ENCODE measurements at regions not wholly inside any gene's neighbourhood (a gene's known extent, or its start where the extent isn't known, plus 50 kb on each side); places are given as distances from the start of the nearest gene placed in this dataset.

GRCh38 chr1:60678802-60679201 is 403.6 kb upstream of the NFIA start:
- intact Hi-C loops (cut with DNase I) = no loop called here
- 82 to 87% methylated on average over 2 of the region's 2 CpGs for WGBS, 2 donors
- H3K36me3 ChIP-seq (ENCODE audit: control insufficient read depth in 1 of 2, insufficient read depth in 2 of 2, low read length in 1 of 2) = no peaks in the 10 kb centered on the region
- ATAC-seq (ENCODE audit: low FRiP score) = no peak
- no peaks in the 10 kb centered on the region for H3K9me3 ChIP-seq (ENCODE audit: control insufficient read depth, low read length)
- no peaks in the 10 kb centered on the region for H3K4me1 ChIP-seq (ENCODE audit: control insufficient read depth in 1 of 2, insufficient read depth in 2 of 2, low read length in 2 of 2)
- no peak for DNase-seq
- no peak overlapping the region for H3K27ac ChIP-seq (ENCODE audit: low read depth in 1 of 2, low read length in 2 of 2)
- H3K4me3 ChIP-seq (ENCODE audit: low read length in 2 of 2) = no peak overlapping the region
- no peaks in the 10 kb centered on the region for H3K27me3 ChIP-seq (ENCODE audit: control insufficient read depth in 1 of 2, insufficient read depth in 2 of 2, low read length in 1 of 2)

DNA sequence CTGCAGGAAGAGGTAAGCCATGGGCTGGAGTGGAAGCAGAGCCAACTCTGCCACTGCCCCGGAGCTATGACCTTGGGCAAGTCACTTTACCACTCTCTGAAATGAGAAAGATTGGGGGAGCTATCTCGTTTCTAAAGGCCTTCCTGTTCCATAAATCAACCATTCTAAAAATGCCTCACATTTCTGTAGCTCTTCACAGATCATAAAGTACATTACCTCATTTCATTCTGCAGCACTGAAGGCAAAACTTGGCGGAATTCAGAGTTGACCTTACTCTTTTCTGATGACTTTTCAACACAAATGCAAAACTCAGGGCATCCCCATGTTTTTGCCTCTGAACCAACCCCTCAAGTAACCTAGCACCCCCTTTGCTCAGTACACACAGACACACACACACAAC is 404.0 kb upstream of the NFIA start:
- 81 to 86% methylated on average over 3 of the region's 3 CpGs for WGBS, 2 donors
- DNase-seq (no peak), ATAC-seq (ENCODE audit: low FRiP score) (no peak)
- no peaks in the 10 kb centered on the region for H3K9me3 ChIP-seq (ENCODE audit: control insufficient read depth, low read length)
- no peaks in the 10 kb centered on the region for H3K36me3 ChIP-seq (ENCODE audit: control insufficient read depth in 1 of 2, insufficient read depth in 2 of 2, low read length in 1 of 2)
- no peak overlapping the region for H3K4me3 ChIP-seq (ENCODE audit: low read length in 2 of 2)
- H3K4me1 ChIP-seq (ENCODE audit: control insufficient read depth in 1 of 2, insufficient read depth in 2 of 2, low read length in 2 of 2) = no peaks in the 10 kb centered on the region
- intact Hi-C loops (cut with DNase I) = no loop called here
- no peaks in the 10 kb centered on the region for H3K27me3 ChIP-seq (ENCODE audit: control insufficient read depth in 1 of 2, insufficient read depth in 2 of 2, low read length in 1 of 2)
- H3K27ac ChIP-seq (ENCODE audit: low read depth in 1 of 2, low read length in 2 of 2) = no peak overlapping the region

DNA sequence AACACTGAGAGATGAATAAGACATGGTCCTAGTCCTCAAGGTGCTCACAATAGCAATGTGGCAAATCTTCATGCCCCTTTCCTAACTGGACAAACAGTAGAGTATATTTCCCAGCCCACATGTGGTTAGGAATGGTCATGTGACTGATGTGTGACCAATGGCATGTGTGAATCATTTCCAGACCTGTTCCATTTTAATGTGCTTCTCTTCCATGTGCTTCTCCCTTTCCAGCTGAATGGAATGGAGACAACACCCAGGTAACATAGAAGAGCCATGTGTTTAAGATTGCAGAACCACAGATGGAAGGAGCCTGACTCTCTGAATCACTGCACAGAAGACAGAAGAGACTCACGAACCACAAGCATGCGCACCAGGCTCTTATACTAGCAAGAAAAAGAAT is 409.9 kb upstream of the NFIA start:
- Histone ChIP-seq H3K4me1 (ENCODE audit: control insufficient read depth in 1 of 2, insufficient read depth in 2 of 2, low read length in 2 of 2) (no peaks in the 10 kb centered on the region), H3K27ac (ENCODE audit: low read depth in 1 of 2, low read length in 2 of 2) (no peak overlapping the region), H3K27me3 (ENCODE audit: control insufficient read depth in 1 of 2, insufficient read depth in 2 of 2, low read length in 1 of 2) (no peaks in the 10 kb centered on the region), H3K9me3 (ENCODE audit: control insufficient read depth, low read length) (peaks cover 2% of the 10 kb centered on the region), H3K36me3 (ENCODE audit: control insufficient read depth in 1 of 2, insufficient read depth in 2 of 2, low read length in 1 of 2) (no peaks in the 10 kb centered on the region), H3K4me3 (ENCODE audit: low read length in 2 of 2) (no peak overlapping the region)
- intact Hi-C loops (cut with DNase I) = no loop called here
- ATAC-seq (ENCODE audit: low FRiP score) (no peak), DNase-seq (no peak)
- WGBS, 2 donors = 96 to 97% methylated on average over 2 of the region's 2 CpGs

GRCh38 chr1:60670302-60670701 is 412.1 kb upstream of the NFIA start:
- DNase-seq (no peak), ATAC-seq (ENCODE audit: low FRiP score) (no peak)
- Histone ChIP-seq H3K36me3 (ENCODE audit: control insufficient read depth in 1 of 2, insufficient read depth in 2 of 2, low read length in 1 of 2) (no peaks in the 10 kb centered on the region), H3K27ac (ENCODE audit: low read depth in 1 of 2, low read length in 2 of 2) (no peak overlapping the region), H3K9me3 (ENCODE audit: control insufficient read depth, low read length) (peaks cover 2% of the 10 kb centered on the region), H3K4me1 (ENCODE audit: control insufficient read depth in 1 of 2, insufficient read depth in 2 of 2, low read length in 2 of 2) (no peaks in the 10 kb centered on the region), H3K4me3 (ENCODE audit: low read length in 2 of 2) (no peak overlapping the region), H3K27me3 (ENCODE audit: control insufficient read depth in 1 of 2, insufficient read depth in 2 of 2, low read length in 1 of 2) (no peaks in the 10 kb centered on the region)
- intact Hi-C loops (cut with DNase I) = no loop called here
- WGBS, 2 donors = 93 to 96% methylated on average over 4 of the region's 4 CpGs

- 88 to 92% methylated on average over 8 of the region's 8 CpGs for WGBS, 2 donors
- ATAC-seq (ENCODE audit: low FRiP score) = no peak
- no peak overlapping the region for H3K27ac ChIP-seq (ENCODE audit: low read depth in 1 of 2, low read length in 2 of 2)
- intact Hi-C loops (cut with DNase I) = no loop called here
- H3K9me3 ChIP-seq (ENCODE audit: control insufficient read depth, low read length) = peaks cover 2% of the 10 kb centered on the region
- no peaks in the 10 kb centered on the region for H3K4me1 ChIP-seq (ENCODE audit: control insufficient read depth in 1 of 2, insufficient read depth in 2 of 2, low read length in 2 of 2)
- no peak overlapping the region for H3K4me3 ChIP-seq (ENCODE audit: low read length in 2 of 2)
- no peak for DNase-seq
- no peaks in the 10 kb centered on the region for H3K27me3 ChIP-seq (ENCODE audit: control insufficient read depth in 1 of 2, insufficient read depth in 2 of 2, low read length in 1 of 2)
- H3K36me3 ChIP-seq (ENCODE audit: control insufficient read depth in 1 of 2, insufficient read depth in 2 of 2, low read length in 1 of 2) = no peaks in the 10 kb centered on the region
Observed at GRCh38 chr1:60668585-60668984, 413.8 kb upstream of the NFIA start.

DNA sequence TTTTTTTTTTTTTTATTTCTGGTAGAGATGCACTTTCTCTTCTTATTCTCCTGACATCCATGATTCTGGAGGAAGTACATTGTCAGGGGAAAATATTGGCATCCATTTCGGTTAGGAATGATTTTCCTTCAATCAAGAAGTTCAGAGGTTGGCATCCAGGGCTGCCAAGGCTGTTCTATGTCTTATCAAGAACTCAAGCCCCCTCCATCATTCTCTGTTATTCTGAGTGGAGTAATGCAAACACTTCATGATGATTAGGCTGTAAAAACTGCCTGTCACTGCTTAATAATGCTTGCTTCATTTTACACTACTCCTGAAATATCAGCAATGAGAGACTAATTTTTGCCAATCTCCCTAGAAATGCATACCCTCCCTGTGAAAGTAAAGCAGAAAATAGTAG is 417.1 kb upstream of the NFIA start:
- no peak overlapping the region for H3K27ac ChIP-seq (ENCODE audit: low read depth in 1 of 2, low read length in 2 of 2)
- H3K4me1 ChIP-seq (ENCODE audit: control insufficient read depth in 1 of 2, insufficient read depth in 2 of 2, low read length in 2 of 2) = no peaks in the 10 kb centered on the region
- no peak overlapping the region for H3K4me3 ChIP-seq (ENCODE audit: low read length in 2 of 2)
- WGBS, 2 donors = 47 to 61% methylated on average over 1 of the region's 1 CpG
- peaks cover 2% of the 10 kb centered on the region for H3K9me3 ChIP-seq (ENCODE audit: control insufficient read depth, low read length)
- no peaks in the 10 kb centered on the region for H3K27me3 ChIP-seq (ENCODE audit: control insufficient read depth in 1 of 2, insufficient read depth in 2 of 2, low read length in 1 of 2)
- DNase-seq (no peak), ATAC-seq (ENCODE audit: low FRiP score) (no peak)
- H3K36me3 ChIP-seq (ENCODE audit: control insufficient read depth in 1 of 2, insufficient read depth in 2 of 2, low read length in 1 of 2) = no peaks in the 10 kb centered on the region
- intact Hi-C loops (cut with DNase I) = no loop called here

GRCh38 chr1:60664086-60664625 is 418.2 kb upstream of the NFIA start:
- 30 to 38% methylated on average over 2 of the region's 2 CpGs for WGBS, 2 donors
- Histone ChIP-seq H3K4me1 (ENCODE audit: control insufficient read depth in 1 of 2, insufficient read depth in 2 of 2, low read length in 2 of 2) (no peaks in the 10 kb centered on the region), H3K4me3 (ENCODE audit: low read length in 2 of 2) (no peak overlapping the region), H3K27me3 (ENCODE audit: control insufficient read depth in 1 of 2, insufficient read depth in 2 of 2, low read length in 1 of 2) (no peaks in the 10 kb centered on the region), H3K36me3 (ENCODE audit: control insufficient read depth in 1 of 2, insufficient read depth in 2 of 2, low read length in 1 of 2) (no peaks in the 10 kb centered on the region), H3K9me3 (ENCODE audit: control insufficient read depth, low read length) (peaks cover 2% of the 10 kb centered on the region), H3K27ac (ENCODE audit: low read depth in 1 of 2, low read length in 2 of 2) (no peak overlapping the region)
- no peak for DNase-seq
- intact Hi-C loops (cut with DNase I) = no loop called here
- ATAC-seq (ENCODE audit: low FRiP score) = no peak

GRCh38 chr1:60662486-60663044 is 419.8 kb upstream of the NFIA start:
- intact Hi-C loops (cut with DNase I) = no loop called here
- no peak for DNase-seq
- WGBS, 2 donors = 82 to 88% methylated on average over 3 of the region's 3 CpGs

DNA sequence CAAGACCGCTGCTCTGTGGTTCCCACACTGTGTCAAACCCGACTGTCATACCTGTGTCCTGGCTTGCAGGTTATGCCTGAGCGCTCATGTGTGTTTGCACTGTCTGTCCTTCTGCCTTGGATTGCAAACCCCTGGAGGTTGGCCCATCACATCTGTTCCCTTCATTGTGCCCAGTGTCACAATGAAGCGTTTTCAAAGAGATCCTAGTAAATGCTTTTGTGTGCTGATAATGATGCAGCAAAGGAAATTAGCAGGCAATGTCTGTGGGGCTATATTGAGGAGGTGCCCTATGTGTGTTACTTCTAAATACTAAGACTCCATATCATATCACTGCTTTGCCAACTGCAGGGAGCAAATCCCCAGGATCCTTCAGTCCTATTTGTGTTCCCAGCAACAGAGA is 424.4 kb upstream of the NFIA start:
- no peaks in the 10 kb centered on the region for H3K4me1 ChIP-seq (ENCODE audit: control insufficient read depth in 1 of 2, insufficient read depth in 2 of 2, low read length in 2 of 2)
- H3K36me3 ChIP-seq (ENCODE audit: control insufficient read depth in 1 of 2, insufficient read depth in 2 of 2, low read length in 1 of 2) = no peaks in the 10 kb centered on the region
- H3K9me3 ChIP-seq (ENCODE audit: control insufficient read depth, low read length) = peaks cover 1% of the 10 kb centered on the region
- 96% methylated on average over 4 of the region's 4 CpGs for WGBS, 2 donors
- no peak for DNase-seq
- intact Hi-C loops (cut with DNase I) = no loop called here
- no peak overlapping the region for H3K4me3 ChIP-seq (ENCODE audit: low read length in 2 of 2)
- no peak overlapping the region for H3K27ac ChIP-seq (ENCODE audit: low read depth in 1 of 2, low read length in 2 of 2)
- no peaks in the 10 kb centered on the region for H3K27me3 ChIP-seq (ENCODE audit: control insufficient read depth in 1 of 2, insufficient read depth in 2 of 2, low read length in 1 of 2)
- ATAC-seq (ENCODE audit: low FRiP score) = no peak

More at GRCh38 chr1:60662486-60663044, 419.8 kb upstream of the NFIA start:
- no peak overlapping the region for H3K27ac ChIP-seq (ENCODE audit: low read depth in 1 of 2, low read length in 2 of 2)
- H3K36me3 ChIP-seq (ENCODE audit: control insufficient read depth in 1 of 2, insufficient read depth in 2 of 2, low read length in 1 of 2) = no peaks in the 10 kb centered on the region
- H3K4me3 ChIP-seq (ENCODE audit: low read length in 2 of 2) = no peak overlapping the region
- H3K4me1 ChIP-seq (ENCODE audit: control insufficient read depth in 1 of 2, insufficient read depth in 2 of 2, low read length in 2 of 2) = no peaks in the 10 kb centered on the region
- no peaks in the 10 kb centered on the region for H3K9me3 ChIP-seq (ENCODE audit: control insufficient read depth, low read length)
- ATAC-seq (ENCODE audit: low FRiP score) = no peak
- no peaks in the 10 kb centered on the region for H3K27me3 ChIP-seq (ENCODE audit: control insufficient read depth in 1 of 2, insufficient read depth in 2 of 2, low read length in 1 of 2)
